ENCODE measurements at regions not wholly inside any gene's neighbourhood (a gene's known extent, or its start where the extent isn't known, plus 50 kb on each side); places are given as distances from the start of the nearest gene placed in this dataset.

- ChIA-PET POLR2A (no interaction called here), CTCF (interaction anchor here (3.2 kb wide), 1 partner anchor 9 kb away, joined by 16 read pairs; no protein-coding TSS in a partner anchor)
- TF ChIP-seq, protein P1, sequence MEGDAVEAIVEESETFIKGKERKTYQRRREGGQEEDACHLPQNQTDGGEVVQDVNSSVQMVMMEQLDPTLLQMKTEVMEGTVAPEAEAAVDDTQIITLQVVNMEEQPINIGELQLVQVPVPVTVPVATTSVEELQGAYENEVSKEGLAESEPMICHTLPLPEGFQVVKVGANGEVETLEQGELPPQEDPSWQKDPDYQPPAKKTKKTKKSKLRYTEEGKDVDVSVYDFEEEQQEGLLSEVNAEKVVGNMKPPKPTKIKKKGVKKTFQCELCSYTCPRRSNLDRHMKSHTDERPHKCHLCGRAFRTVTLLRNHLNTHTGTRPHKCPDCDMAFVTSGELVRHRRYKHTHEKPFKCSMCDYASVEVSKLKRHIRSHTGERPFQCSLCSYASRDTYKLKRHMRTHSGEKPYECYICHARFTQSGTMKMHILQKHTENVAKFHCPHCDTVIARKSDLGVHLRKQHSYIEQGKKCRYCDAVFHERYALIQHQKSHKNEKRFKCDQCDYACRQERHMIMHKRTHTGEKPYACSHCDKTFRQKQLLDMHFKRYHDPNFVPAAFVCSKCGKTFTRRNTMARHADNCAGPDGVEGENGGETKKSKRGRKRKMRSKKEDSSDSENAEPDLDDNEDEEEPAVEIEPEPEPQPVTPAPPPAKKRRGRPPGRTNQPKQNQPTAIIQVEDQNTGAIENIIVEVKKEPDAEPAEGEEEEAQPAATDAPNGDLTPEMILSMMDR (IDR thresholded peaks at IDR 0.05; ENCODE audit: insufficient read depth, low read depth, low read length): no peak
- Histone ChIP-seq H3K36me3 (ENCODE audit: control insufficient read depth, insufficient read depth, low read length) (peaks cover 9% of the 10 kb centered on the region), H3K4me3 (ENCODE audit: low read depth, low read length) (no peak overlapping the region), H3K27me3 (ENCODE audit: control insufficient read depth, insufficient read depth, low read length) (no peaks in the 10 kb centered on the region)
- no peak for DNase-seq (ENCODE audit: low read depth)
Observed at GRCh38 chr20:19966840-19967239, 50.3 kb upstream of the NAA20 start.
